Cerebellar cortex (tissue), 1 donor: ENCODE measurements at regions not wholly inside any gene's neighbourhood (a gene's known extent, or its start where the extent isn't known, plus 50 kb on each side); places are given as distances from the start of the nearest gene placed in this dataset.
"Not testable (repeated sequence)": the region's sequence is repeated elsewhere in the genome, so short reads cannot be mapped to it uniquely, and the experiment has no call there.

Experiments used
- DNase-seq: peaks from one replicate; pipeline ENCODE4 v3.0.0-alpha.2; 2015; ENCODE audit warnings: low spot score

DNA sequence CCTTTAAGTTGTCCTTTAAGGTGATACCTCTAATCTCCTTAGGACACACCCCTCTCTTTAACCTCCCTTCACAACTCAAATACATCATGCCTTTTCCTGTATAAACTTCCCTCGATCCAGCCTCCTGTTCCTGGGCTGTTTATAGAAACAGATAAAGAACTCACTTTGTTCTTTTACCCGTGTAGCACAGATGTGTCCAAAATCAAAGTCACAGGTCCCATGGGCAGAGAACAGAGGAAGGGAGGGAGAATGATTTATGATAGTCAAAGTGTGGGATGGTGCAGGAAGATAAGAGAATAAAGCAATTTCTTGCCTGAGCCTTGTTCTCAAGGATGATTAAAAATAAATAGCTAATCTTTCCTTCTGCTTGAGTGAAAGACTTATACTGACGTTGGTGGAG lies 50.3 kb upstream of the CABCOCO1 start:
- no peak for DNase-seq

DNA sequence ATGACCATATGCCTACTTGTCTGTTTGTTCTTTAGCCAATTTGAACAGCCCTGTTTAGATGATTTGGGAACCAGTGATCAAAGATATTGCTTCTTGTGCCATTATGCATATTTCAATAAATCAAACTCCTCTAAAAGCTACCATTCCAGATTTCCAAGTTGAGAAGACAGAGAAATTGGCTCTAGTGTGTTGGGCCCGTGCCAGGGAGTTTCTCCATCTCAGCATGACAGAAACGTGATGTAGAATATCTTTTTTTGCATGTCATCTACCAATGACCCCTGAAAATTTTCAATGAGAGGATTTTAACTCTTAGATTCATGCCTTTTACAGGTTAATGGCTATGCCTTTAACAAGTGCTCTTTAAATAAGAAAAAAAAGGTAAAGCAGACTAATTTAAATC lies 50.7 kb upstream of the CABCOCO1 start:
- no peak for DNase-seq

DNA sequence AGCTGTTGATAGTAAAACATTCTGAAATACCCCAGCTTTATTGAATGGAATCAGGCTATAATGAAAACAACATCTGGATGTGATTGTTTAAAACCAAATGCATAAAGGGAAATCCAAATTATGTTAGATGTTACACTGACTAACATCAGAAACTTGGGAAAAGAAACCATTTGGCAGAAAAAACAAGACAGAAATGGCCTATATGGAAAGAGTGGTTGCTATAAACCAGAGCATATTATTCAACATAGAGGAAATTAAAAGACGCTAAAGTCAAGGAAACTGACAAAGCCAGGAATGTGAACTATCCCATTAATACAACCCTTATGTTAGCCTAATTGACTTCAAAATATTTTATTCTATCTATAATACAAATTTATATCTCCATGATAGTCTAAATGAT lies 53.0 kb upstream of the CABCOCO1 start:
- DNase-seq = no peak

DNA sequence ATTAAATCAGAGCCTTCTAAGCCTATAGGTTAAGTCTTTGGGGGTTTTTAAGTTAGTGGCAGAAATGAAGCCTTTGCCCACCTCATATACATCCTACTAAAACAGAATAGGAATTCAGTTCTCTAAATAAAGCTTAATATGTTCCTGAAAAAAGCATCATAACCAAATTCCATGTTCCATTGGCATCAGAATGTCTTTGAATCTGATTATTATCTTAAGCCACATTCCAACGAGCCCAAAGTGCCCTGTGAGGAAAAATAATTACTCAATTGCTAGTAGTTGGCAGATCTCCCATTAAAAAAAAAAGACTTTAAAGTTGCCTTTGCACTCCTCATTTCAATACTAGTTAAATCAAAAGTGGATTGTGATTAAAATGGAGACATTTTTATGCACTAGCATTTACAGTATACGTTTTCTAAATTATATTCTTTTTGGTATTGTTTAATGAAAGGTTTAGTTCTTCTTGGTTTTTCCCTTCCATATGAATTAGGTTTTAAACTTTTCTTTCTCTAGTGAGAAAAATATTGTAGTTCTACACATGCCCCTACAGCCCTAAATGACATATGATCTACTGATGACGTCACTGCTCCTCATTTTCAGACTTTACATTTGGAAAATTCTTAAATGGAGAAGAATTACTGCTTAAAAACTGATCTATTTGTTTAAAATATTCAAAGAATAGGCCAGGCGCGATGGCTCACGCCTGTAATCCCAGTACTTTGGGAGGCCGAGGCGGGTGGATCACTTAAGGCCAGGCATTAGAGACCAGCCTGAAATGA lies 54.3 kb upstream of the CABCOCO1 start:
- DNase-seq = no peak

DNA sequence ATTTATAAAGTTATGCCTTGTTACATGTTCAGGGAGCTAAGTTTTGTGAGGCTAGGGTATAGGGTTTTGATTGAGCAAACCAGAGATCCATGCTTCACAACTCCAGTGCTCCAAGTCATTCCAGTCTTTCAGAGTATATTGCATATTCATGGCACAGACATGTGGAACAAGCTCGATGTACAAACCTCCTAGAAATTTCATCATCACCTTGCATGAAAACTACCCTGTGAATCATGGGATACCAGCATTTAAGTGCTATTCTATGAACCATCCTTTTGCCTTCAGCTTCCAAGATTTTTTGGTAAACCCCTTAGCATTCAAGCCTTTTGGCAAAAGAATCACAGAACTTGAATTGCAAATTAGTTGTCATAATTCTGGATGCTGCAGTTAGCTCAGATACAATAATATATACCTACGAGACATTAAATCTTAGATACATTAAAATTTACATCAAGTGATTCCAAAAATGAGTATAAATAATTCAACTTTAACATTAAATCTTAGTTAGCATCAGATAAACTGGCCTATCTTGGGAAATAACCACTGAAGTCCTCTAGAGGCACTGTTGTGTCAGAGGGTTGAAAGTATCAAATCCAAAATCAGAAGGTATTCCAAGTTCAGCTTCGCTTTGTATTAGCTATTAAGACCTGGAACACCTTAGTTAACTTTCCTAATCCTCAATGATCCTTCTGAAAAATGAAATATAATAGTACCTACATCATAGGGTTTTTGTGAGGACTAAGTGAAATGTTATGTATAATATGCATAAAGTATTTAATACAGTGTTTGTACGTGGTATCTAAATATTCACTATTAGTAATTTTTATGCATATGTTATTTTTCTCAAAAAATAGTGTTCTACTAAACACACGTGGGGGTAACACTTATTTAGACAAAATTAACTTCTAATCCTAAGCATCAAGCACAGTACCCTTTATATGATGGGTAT lies 55.5 kb upstream of the CABCOCO1 start:
- DNase-seq = no peak

DNA sequence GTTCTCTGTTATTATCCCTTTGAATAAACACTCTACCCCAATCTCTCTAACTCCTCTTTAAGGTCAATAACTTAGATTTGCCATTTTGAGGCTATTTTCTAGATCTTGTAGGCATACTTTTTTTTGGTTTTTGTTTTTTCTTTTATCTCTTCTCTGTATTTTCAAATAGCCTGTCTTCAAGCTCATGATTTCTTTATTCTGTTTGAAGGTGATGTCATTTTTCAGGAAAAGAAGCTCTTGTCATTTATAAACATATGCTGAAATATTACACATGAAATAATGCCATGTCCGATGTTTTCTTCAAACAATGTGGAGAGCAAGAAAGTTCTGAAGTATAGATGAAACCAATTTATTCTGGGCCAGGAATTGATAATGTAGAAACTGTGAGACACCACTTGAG lies 57.5 kb upstream of the CABCOCO1 start:
- DNase-seq = no peak

DNA sequence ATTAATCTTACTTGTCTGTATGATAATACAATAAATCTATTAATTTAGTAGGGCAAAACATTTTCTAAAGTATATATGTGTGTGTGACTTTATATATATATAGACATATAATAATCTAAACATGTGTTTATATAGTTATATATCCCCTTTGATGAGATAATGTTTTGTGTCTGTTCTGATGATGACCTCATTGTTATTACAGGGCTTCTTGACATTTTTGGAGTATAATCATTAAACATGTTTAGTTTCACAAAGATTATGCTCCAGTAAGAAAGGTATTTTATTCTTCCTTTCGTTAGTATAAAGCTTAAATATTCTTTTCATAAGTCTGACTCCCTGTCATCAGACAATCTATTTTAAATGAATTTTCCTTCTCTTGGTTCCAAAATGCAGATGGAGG lies 62.3 kb upstream of the CABCOCO1 start:
- no peak for DNase-seq

DNA sequence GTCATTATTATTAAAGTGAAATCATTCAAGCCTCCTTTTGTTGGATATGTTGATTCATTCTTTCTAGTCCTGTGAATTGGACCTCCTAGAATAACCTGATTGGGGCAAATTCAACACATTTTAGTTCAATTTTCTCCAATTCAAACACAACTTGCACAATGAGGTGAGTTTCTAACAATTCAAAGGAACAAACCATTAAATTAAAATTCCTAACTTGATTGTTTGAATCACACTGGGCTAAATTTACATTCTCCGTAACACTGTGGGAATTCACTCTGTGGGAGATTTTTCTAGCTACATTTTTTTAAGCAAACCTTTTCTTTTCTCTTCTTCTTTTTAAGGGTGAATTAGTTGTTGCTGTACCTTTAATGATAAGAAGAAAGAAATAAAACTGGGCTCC lies 68.3 kb upstream of the CABCOCO1 start:
- DNase-seq = no peak

DNA sequence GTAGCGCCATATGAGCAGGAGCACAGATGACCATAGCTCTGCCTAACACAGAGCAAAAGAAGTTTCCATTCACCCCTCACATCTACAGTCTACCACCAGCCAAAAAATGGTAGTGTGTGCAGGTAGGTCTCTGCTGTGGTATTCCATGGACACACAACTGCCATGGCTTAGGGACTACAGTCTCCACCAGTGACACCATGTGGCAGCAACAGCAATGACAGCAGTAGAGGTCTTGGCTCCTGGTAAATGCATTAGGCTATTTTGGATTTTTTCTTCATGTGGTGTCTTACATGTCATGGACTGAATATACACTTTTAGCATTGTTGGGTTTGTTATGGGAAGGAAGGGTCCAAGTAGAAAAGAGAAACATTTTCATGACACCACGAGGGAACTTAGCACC lies 70.1 kb upstream of the CABCOCO1 start:
- DNase-seq = peak; percentile 25

DNA sequence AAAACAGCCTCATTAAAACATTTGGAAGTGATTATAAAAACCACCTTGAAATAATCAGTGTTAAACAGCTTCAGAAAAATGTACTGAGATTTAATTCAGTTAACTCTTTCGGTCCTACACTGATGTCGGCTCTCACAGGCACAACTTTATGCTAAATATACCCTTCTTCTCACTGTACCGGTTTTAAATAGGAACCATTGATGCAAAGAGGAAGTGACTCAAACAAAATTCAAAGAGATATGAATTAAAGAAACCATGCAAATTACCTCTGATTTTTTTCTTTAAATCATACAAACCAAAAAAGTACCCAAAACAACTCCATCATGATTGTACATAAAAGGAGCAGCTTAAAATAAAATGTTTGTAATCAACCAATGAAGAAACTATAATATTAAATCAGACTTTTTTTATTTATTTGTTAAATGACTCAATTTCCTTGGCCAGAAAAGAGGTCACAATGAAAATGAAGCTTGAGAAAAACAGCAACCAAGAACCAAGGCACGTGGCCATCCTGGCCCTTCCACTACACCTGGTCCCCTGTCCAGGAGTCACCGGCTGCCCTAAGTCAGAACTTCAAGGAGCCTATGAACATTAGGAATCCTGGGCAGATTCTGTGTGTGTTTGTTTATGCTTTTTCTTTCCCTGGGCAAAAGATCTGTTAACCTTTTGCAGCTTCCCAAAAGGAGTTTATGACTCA lies 73.0 kb upstream of the CABCOCO1 start:
- DNase-seq = no peak

DNA sequence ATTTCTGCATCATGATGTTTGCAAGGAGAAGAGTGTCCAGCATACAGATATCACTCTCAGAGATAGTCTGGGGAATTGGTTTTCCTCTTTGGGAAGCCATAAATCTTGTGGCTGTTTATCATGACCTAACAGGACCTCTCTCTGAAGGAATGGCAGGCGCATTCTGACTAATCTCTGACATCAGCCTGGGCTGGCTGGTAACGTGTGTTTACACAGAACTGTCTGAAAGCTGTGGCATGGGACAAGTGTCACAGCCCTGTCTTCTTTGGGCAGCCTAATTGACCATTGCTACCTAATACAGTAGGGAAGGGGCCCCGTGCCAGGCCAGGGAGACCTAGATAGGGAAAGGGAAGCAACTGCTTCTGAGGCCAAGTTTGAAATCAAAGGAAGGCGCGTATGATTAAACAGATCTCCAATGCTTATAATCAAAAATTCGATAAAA lies 73.9 kb upstream of the CABCOCO1 start:
- no peak for DNase-seq

DNA sequence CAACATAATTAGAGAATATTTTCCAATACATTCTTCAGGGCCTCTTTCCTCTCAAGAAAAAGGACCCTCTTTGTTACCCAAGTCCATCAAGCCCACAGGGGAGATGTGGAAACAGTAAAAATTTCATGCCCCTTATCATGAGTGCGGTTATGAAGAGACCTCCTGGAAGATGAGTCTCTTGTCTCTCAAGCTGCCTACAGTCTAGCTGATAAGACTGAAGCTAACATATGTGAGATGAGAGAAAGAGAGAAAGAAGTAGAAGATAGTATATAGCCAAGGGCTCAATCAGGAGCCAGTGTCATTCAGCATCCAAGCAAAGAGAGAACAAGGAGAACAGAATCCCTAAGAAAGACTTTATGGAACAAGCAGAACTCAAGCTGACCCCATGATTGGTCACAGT lies 75.9 kb upstream of the CABCOCO1 start:
- no peak for DNase-seq

DNA sequence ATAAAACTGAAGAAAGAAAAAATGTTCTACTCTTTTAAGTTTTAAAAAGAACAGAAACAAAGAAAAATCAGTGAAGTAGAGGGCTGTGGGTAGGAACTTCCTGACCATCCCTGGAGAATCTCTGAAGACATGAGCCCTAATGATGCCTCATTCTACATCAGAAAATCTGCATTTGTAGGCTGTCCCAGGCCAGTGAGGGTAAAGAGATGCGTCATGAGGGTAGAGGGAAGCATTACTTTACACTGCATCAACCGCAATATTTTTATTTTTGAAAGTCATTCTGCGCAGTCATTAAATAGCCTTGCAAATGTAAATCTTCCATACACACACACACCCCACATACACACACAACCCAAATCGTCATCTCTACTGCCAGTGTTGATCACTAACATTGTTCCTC lies 82.1 kb upstream of the CABCOCO1 start:
- no peak for DNase-seq

DNA sequence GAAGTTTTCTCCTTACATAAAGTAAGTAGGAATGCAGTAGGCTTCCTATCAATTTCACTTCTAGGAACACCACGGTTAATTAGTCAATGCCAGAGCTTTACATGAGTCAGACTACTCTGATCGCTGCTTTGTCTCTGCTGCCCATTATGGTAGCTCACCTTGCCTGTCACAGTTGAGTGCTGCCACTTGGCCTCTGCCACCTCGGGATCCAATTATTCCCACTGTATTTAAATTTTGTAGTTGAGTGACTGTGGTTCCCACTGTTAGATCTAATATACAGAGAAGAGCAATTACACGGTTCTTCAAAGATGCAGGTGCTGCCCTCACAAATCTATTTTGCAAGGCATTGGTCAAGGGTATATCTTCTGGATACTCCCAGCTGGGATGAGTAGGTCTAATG lies 92.5 kb upstream of the CABCOCO1 start:
- not testable (repeated sequence) for DNase-seq

DNA sequence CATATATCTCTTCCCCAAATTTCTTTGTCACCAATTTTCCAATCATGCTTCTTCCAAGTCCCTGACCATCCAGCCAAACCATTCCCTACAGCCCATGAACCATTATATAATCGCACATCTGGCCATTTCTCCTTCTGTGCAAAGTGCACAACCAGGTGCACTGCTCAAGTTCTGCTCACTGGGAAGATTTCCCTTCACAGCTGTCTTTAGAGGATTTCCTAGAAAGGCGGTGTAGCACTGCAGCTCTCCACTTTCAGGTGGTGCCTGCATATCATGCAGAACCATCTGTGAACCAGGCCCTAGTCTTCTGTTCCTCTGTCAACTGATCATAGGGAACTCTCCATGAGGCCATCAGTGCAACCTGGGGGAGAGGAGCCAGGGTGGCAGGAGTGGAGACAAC lies 95.0 kb upstream of the CABCOCO1 start:
- DNase-seq = no peak

DNA sequence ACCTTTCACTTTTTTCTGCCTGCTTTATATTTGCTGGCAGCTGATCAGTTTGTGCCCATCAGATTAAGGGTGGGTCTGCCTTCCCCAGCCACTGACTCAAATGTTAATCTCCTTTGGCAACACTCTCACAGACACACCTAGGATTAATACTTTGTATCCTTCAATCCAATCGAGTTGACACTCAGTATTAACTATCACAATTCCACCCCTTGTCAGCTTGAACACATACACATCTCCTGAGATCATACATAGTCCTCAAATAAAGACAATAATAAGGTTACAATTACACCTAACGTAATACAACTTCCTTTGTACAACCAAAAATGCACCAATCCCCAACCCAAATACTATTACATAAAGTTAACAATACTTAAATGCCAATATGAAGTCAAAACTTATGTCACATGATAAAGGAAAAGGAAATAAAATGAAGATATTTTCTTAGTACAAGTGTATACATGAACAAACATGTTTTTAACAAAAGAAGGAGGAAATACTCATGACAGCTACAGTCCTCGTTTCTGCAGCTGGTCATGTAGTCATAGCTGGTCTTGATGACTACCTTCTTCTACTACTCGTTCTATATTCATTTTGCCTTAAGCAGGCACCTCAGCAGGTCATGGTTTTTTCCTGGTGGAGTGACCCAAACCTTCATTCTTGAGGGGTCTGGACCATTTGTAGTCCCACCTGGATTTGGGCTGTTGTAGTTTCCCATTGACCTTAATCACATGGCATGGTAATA lies 96.7 kb upstream of the CABCOCO1 start:
- no peak for DNase-seq

DNA sequence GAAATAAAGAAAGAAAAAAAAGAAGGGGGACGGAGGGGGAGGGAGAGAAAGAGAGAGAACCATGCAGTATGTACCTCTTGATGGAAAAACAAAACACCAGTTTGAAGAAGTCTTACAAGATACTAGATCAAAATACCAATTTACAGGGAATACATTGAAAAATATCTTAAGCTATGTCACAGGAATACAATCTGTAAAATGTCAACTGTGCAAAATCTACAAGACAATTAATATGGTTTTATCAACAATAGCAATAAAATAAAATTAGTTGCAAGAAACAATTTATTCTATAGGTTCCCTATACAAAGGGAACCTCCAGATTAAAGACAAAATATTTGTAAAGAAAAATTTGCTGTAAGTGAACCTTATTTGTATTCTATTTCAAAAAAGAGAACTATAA lies 98.3 kb upstream of the CABCOCO1 start:
- no peak for DNase-seq

DNA sequence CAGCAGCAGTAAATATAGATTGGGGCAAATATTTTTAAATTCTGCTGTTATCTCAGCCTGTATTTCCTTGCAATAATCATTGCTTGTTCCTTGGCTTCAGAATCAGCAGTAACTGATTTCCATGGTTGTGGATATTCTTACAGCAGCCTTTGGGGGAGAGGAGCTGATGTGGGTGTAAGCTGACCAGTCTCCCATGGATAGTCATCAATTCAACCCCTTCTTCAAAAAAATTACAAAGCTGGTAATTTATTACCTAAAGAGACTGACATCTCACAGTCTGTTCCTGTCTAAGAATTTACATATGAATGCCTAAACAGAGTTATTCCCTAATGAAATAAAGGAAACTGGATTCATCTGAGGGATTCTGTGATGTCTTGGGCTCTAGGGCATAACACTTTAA lies 103.1 kb upstream of the CABCOCO1 start:
- DNase-seq = no peak

DNA sequence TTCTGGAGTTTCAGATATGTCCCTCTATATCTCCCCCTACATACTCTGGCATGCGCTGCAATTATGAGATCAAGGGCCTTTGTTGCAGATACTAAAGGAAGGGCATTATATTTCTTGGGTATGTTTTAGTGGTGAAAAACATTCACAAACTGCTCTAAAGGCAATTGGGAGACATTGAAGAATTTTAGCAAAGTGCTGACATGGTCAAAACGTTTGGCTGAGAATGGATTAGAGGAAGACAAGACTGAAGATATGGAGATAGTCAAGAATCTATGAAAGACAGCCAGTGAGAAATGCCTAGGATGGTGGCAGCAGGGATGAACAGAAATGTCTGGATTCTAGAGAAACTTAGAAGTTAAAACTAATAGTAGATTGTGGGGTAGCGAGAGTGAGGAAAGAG lies 104.5 kb upstream of the CABCOCO1 start:
- no peak for DNase-seq

DNA sequence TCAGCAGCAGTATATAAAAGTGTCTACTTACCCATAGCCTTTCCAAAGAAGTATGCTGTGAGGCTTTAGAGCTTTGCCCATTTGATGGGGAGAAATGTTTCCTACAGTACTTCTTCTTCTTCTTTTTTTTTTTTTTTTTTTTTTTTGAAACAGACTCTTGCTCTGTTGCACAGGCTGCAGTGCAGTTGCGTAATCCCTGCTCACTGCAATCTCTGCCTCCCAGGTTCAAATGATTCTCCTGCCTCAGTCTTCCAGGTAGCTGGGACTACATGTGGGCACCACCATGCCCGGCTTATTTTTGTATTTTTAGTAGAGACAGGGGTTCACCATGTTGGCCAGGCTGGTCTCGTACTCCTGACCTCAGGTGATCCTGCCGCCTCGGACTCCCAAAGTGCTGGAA lies 101.7 kb upstream of the TMEM26 start:
- no peak for DNase-seq

DNA sequence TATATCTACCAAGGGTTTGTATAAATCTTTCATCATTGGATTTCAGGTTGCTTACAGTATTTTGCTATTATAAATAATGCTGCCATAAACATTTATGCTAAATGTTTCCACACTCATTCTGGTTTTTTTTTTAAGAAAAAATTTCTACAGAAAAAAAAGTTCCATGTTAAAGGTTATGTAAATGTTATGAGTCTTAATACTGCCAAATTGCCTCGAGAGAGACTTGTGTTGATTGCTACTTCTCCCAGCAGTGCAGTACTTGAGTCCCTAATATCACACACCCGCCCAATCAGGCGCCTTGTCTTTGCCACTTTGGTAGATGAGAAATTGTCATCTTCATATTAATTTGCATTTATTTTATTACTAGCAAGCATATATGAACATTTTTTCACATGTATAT lies 96.7 kb upstream of the TMEM26 start:
- DNase-seq = no peak

DNA sequence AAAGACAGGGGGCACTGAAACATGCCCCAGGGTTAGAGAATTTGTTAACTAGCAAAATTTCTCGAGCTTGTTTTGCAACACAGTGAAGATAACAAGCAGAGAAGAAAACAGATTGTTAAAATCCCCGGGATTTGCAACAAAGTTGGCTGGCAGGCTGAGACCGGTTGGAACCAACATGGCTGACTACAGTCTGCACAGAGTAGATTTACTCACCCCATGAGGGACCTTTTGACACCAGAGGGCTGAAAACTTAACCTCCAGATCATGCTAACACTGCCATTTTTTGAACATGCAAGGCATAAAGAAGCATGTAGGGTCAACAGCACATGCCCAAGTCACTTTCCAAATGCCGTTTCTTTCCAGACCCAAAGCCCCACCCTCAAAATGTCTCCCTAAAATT lies 95.2 kb upstream of the TMEM26 start:
- no peak for DNase-seq
